Lower leg skin (tissue), 4 donors: ENCODE measurements at regions not wholly inside any gene's neighbourhood (a gene's known extent, or its start where the extent isn't known, plus 50 kb on each side); places are given as distances from the start of the nearest gene placed in this dataset.

Experiments used
- DNase-seq, 2 donors: peaks; one replicate each; pipeline ENCODE4 v3.0.0-alpha.2; 2019; ENCODE audit warnings: low spot score in 2 of 2
- H3K4me3 ChIP-seq: fragments of 200-600 bp; sonication (generic); 2 replicates; pipeline ENCODE4 v1.5.1; 2017; ENCODE audit warnings: mild to moderate bottlenecking, low read depth; ENCODE audit not compliant: poor library complexity, severe bottlenecking
- POLR2A ChIP-seq, 2 donors: fragments of 450-650 bp; IDR thresholded peaks; one replicate each; pipeline ENCODE4 v1.6.1; 2016 to 2017; ENCODE audit warnings: antibody characterized with exemption in 2 of 2, mild to moderate bottlenecking in 1 of 2, moderate library complexity in 1 of 2
- WGBS, 2 donors: methylation state at CpG; one replicate each; pipeline ENCODE4 v1.1.5; 2018; 5-methylcytosine and 5-hydroxymethylcytosine counted together
- intact Hi-C: fragments of 100-400 bp; cut with DNase I; formaldehyde crosslinking; loops from one replicate; pipeline ENCODE4 v1.15.0; 2023; ENCODE audit warnings: low total_unique reads
- TF ChIP-seq, protein P1 (sequence below), 3 donors: fragments of 450-650 bp; IDR thresholded peaks; one replicate each; pipeline ENCODE4 v1.5.1; 2016; ENCODE audit warnings: antibody characterized with exemption in 3 of 3, mild to moderate bottlenecking in 3 of 3, moderate library complexity in 2 of 3

DNA sequence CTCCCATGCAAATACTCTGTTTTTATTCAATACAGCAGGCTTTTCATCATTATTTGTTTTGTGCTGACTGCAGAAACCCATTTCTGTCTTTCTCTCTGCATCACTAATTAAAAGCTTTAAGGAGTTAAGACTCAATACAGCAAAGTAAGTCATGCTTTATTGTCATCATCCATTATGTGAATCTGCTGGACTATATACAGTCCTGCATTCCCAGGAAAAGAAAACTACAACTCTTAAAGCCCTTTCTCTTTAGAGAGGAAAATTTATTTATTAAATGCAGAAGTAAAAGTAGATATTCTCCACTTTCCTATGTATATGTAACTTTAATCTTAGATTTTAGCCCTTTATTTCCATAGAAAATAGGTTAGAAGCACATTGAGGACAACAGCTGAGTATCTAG is 706.6 kb upstream of the RGMB start:
- no peak for TF ChIP-seq POLR2A (IDR thresholded peaks at IDR 0.05)
- intact Hi-C loops: no loop called here
- H3K4me3 ChIP-seq: no peak overlapping the region
- no peak for DNase-seq

DNA sequence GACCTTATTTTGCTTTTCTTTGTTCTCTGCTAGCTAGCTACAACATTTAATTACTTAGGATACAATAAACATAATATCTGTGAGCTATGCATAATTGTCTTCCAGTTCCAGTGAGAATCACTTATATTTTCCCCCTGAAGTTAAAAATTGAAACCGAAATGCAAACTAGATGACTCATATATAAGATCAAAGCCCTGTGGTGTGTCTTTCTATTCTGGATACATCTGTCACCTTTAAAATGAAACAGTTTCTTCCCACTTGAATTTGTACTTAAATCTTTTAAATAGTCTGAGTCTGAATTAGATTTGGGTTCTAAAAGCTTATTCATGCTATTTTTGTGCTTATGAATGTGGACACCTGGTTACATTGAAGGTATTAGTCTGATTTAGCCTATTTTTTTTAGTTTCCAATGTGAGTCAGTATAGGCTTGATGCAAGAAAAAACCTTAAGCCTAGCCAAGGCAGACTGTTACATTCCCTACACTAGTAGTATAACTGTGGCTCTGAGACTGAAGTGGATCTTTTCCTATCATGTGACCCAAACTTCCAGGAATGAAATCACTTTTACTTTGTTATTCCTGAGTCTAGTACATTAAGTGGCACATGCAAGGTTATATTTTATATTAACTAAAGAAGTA is 703.5 kb upstream of the RGMB start:
- 57 to 74% methylated on average over 1 of the region's 1 CpG for WGBS, 2 donors
- intact Hi-C loops: no loop called here
- DNase-seq: no peak
- H3K4me3 ChIP-seq: no peak overlapping the region
- TF ChIP-seq, protein P1, sequence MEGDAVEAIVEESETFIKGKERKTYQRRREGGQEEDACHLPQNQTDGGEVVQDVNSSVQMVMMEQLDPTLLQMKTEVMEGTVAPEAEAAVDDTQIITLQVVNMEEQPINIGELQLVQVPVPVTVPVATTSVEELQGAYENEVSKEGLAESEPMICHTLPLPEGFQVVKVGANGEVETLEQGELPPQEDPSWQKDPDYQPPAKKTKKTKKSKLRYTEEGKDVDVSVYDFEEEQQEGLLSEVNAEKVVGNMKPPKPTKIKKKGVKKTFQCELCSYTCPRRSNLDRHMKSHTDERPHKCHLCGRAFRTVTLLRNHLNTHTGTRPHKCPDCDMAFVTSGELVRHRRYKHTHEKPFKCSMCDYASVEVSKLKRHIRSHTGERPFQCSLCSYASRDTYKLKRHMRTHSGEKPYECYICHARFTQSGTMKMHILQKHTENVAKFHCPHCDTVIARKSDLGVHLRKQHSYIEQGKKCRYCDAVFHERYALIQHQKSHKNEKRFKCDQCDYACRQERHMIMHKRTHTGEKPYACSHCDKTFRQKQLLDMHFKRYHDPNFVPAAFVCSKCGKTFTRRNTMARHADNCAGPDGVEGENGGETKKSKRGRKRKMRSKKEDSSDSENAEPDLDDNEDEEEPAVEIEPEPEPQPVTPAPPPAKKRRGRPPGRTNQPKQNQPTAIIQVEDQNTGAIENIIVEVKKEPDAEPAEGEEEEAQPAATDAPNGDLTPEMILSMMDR (IDR thresholded peaks at IDR 0.05): no peak
- no peak for TF ChIP-seq POLR2A (IDR thresholded peaks at IDR 0.05)

DNA sequence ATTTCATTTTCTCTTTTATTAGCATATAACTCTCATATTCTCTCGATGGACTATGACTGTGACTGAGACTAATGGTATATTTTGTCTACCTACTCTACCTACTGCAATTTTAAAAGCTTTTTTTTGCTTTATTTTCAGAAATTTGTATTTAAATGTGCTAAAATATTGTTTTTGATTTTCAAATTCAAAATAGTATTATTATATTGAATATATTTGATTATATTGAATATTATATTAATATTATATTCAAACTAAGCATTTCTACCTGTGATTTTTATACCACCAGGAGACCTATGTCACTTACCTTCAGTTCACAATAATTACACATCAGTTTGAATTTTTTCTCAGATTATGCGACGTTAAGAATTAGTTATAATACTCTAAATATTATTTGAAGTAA is 700.5 kb upstream of the RGMB start:
- WGBS, 2 donors: 80 to 86% methylated on average over 3 of the region's 3 CpGs
- intact Hi-C loops: no loop called here

DNA sequence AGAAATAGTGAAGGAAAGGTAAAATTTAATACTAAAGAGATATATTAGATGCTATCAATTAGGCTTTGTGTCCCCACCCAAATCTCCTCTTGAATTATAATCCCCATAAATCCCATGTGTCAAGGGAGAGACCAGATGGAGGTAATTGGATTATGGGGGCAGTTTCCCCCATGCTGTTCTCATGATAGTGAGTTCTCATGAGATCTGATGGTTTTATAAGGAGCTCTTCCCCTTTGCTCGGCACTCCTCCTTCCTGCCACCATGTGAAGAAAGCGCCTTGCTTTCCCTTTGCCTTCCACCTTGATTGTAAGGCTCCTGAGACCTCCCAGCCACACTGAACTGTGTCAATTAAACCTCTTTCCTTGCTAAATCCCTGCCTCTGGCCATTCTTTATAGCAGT is 697.0 kb upstream of the RGMB start:
- DNase-seq: no peak
- TF ChIP-seq POLR2A (IDR thresholded peaks at IDR 0.05): no peak
- intact Hi-C loops: no loop called here
- no peak overlapping the region for H3K4me3 ChIP-seq
- WGBS, 2 donors: 65 to 83% methylated on average over 2 of the region's 2 CpGs

More for the DNA sequence above, 700.5 kb upstream of the RGMB start:
- no peak overlapping the region for H3K4me3 ChIP-seq
- TF ChIP-seq, protein P1 (IDR thresholded peaks at IDR 0.05): no peak
- no peak for TF ChIP-seq POLR2A (IDR thresholded peaks at IDR 0.05)
- no peak for DNase-seq

DNA sequence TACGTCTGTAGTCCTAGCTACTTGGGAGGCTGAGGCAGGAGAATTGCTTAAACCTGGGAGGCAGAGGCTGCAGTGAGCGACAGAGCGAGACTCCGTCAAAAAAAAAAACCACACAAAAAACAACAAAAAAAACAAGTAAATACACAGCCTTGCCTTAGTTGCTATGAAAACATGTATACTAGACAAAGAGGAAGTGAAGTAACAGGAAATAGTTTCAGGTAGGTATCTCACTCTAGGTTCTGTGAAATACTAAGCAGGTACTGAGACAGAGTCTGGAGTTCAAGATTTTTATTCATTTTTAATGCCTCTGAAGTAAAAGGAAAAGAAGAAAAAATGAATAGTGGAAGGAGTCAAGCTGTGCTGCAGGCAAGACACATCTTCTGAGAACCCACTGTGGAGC is 687.9 kb upstream of the RGMB start:
- H3K4me3 ChIP-seq: no peak overlapping the region
- WGBS, 2 donors: 94 to 97% methylated on average over 4 of the region's 4 CpGs
- DNase-seq: no peak
- no peak for TF ChIP-seq POLR2A (IDR thresholded peaks at IDR 0.05)
- TF ChIP-seq, protein P1 (IDR thresholded peaks at IDR 0.05): no peak
- intact Hi-C loops: no loop called here

DNA sequence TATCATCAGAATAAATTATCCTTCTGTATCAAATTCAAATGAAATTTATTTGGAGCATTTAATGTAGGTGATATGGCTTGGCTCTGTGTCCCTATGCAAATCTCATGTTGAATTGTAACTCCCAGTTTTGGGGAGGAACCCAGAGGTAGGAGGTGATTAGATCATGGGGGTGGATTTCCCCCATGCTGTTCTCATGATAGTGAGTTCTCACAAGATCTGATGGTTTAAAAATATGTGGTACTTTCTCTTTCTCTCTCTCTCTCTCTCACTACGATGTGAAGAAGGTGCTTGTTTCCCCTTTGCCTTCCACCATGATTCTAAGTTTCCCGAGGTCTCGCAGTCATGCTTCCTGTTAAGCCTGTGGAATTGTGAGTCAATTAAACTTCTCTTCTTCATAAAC is 678.4 kb upstream of the RGMB start:
- intact Hi-C loops: no loop called here
- TF ChIP-seq, protein P1 (IDR thresholded peaks at IDR 0.05): no peak
- no peak for TF ChIP-seq POLR2A (IDR thresholded peaks at IDR 0.05)
- 79 to 90% methylated on average over 3 of the region's 3 CpGs for WGBS, 2 donors
- no peak for DNase-seq
- no peak overlapping the region for H3K4me3 ChIP-seq

DNA sequence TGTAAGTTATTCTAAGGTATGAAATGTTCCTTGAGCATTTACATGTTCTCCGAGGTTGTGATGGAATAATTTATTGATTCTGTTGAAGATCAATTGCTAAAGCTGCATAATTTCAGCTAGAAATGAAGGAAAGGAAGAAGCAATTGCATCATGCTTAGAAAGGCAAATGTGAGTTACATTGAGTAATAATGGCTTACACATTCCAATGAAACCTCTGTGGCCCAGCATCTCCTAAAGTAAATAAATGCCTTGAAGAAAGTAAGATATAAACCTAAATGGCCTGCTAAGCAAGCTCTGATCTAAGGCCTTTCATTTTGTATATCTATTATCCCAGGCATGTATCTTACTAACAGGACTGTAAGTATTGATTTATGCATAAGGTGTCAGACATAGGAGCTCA is 677.3 kb upstream of the RGMB start:
- WGBS, 2 donors: 75 to 76% methylated on average over 1 of the region's 1 CpG

More for the DNA sequence above, 677.3 kb upstream of the RGMB start:
- intact Hi-C loops: no loop called here
- TF ChIP-seq, protein P1 (IDR thresholded peaks at IDR 0.05): no peak
- TF ChIP-seq POLR2A (IDR thresholded peaks at IDR 0.05): no peak
- no peak overlapping the region for H3K4me3 ChIP-seq
- DNase-seq: no peak
